WTC11 (cell line): ENCODE measurements at regions not wholly inside any gene's neighbourhood (a gene's known extent, or its start where the extent isn't known, plus 50 kb on each side); places are given as distances from the start of the nearest gene placed in this dataset.

Experiments
- ATAC-seq: fragments of 200-7000 bp; cut with Tn5 transposase; 2 replicates; pipeline ENCODE4 v1.10.0; 2021; ENCODE audit warnings: mild to moderate bottlenecking, moderate library complexity
- CTCF ChIA-PET: fragments of 300-600 bp; sonication (Branson Sonifier 250); formaldehyde crosslinking; loops from one replicate; lab custom pipeline; 2021; ENCODE audit warnings: antibody characterized with exemption; lab: Charles Lee
- POLR2A ChIA-PET: fragments of 350-600 bp; sonication (Branson Sonifier 250); formaldehyde crosslinking; loops from one replicate; lab custom pipeline; 2021; ENCODE audit warnings: antibody characterized with exemption; lab: Charles Lee
- DNase-seq: peaks from one replicate; pipeline ENCODE4 v3.0.0; 2021; ENCODE audit warnings: low spot score
- H3K27ac Mint-ChIP-seq: 2 replicates; pipeline ENCODE4 v1.8.0; 2021; ENCODE audit warnings: mixed read lengths
- H3K27me3 Mint-ChIP-seq: 2 replicates; pipeline ENCODE4 v1.8.0; 2021; ENCODE audit warnings: low read depth, mild to moderate bottlenecking, moderate library complexity, mixed read lengths
- H3K36me3 Mint-ChIP-seq: 2 replicates; pipeline ENCODE4 v1.8.0; 2021; ENCODE audit warnings: mixed read lengths
- H3K4me1 Mint-ChIP-seq: 2 replicates; pipeline ENCODE4 v1.8.0; 2022; ENCODE audit warnings: mixed read lengths
- H3K4me3 Mint-ChIP-seq: 2 replicates; pipeline ENCODE4 v1.8.0; 2021; ENCODE audit warnings: mild to moderate bottlenecking, moderate library complexity, mixed read lengths
- H3K9me3 Mint-ChIP-seq: 2 replicates; pipeline ENCODE4 v1.8.0; 2021; ENCODE audit warnings: mixed read lengths
- CDX4 ChIP-seq: fragments of 250-450 bp; sonication (Bioruptor Pico); IDR thresholded peaks from 2 replicates; pipeline ENCODE4 v1.9.0; 2021; ENCODE audit warnings: moderate library complexity, mild to moderate bottlenecking, inconsistent platforms, borderline replicate concordance
- ETV6 ChIP-seq: sonication (generic); formaldehyde crosslinking; IDR thresholded peaks from 2 replicates; pipeline ENCODE4 v1.8.1; 2022; ENCODE audit warnings: mild to moderate bottlenecking, missing genetic modification reagents
- MAX ChIP-seq: sonication (generic); formaldehyde crosslinking; IDR thresholded peaks from 2 replicates; pipeline ENCODE4 v1.8.0; 2022; ENCODE audit warnings: mild to moderate bottlenecking, missing genetic modification reagents
- MXD4 ChIP-seq: fragments of 250-450 bp; sonication (Bioruptor Pico); IDR thresholded peaks from 2 replicates; pipeline ENCODE4 v1.8.0; 2021; ENCODE audit warnings: mild to moderate bottlenecking, moderate library complexity, borderline replicate concordance
- NFYB ChIP-seq: sonication (generic); formaldehyde crosslinking; conservative IDR thresholded peaks from 2 replicates; pipeline ENCODE4 v1.8.0; 2022; ENCODE audit warnings: low read depth, missing genetic modification reagents
- NR3C1 ChIP-seq: sonication (generic); formaldehyde crosslinking; conservative IDR thresholded peaks from 2 replicates; pipeline ENCODE4 v1.8.1; 2023; ENCODE audit warnings: low read depth, mild to moderate bottlenecking, missing genetic modification reagents
- SP1 ChIP-seq: sonication (generic); formaldehyde crosslinking; conservative IDR thresholded peaks from 2 replicates; pipeline ENCODE4 v1.8.1; 2022; ENCODE audit warnings: missing genetic modification reagents
- TEAD1 ChIP-seq: sonication (generic); formaldehyde crosslinking; IDR thresholded peaks from 2 replicates; pipeline ENCODE4 v1.8.0; 2022; ENCODE audit warnings: mild to moderate bottlenecking, missing genetic modification reagents
- ZBTB21 ChIP-seq: sonication (generic); formaldehyde crosslinking; IDR thresholded peaks from 2 replicates; pipeline ENCODE4 v1.8.1; 2023; ENCODE audit warnings: mild to moderate bottlenecking, missing genetic modification reagents, borderline replicate concordance
- ZNF532 ChIP-seq: fragments of 250-450 bp; sonication (Bioruptor Pico); IDR thresholded peaks from 2 replicates; pipeline ENCODE4 v1.9.0; 2021; ENCODE audit warnings: mild to moderate bottlenecking, borderline replicate concordance
- TF ChIP-seq, protein P1 (sequence below): fragments of 250-450 bp; sonication (Bioruptor Pico); IDR thresholded peaks from 2 replicates; pipeline ENCODE4 v1.8.0; 2021; ENCODE audit warnings: mild to moderate bottlenecking
- TF ChIP-seq, protein P2 (sequence below): sonication (generic); formaldehyde crosslinking; IDR thresholded peaks from 2 replicates; pipeline ENCODE4 v1.8.0; 2023; ENCODE audit warnings: missing genetic modification reagents, mild to moderate bottlenecking, borderline replicate concordance
- TF ChIP-seq, protein P3 (sequence below): fragments of 200-600 bp; IDR thresholded peaks from 2 replicates; pipeline ENCODE4 v1.8.0; 2022; ENCODE audit warnings: antibody characterized with exemption
- TF ChIP-seq, protein P4 (sequence below): fragments of 250-450 bp; sonication (Bioruptor Pico); IDR thresholded peaks from 2 replicates; pipeline ENCODE4 v2.1.2; 2022; ENCODE audit warnings: mild to moderate bottlenecking, moderate library complexity
- TF ChIP-seq, protein P5 (sequence below): sonication (generic); formaldehyde crosslinking; IDR thresholded peaks from 2 replicates; pipeline ENCODE4 v1.8.1; 2023; ENCODE audit warnings: mild to moderate bottlenecking, missing genetic modification reagents, borderline replicate concordance

DNA sequence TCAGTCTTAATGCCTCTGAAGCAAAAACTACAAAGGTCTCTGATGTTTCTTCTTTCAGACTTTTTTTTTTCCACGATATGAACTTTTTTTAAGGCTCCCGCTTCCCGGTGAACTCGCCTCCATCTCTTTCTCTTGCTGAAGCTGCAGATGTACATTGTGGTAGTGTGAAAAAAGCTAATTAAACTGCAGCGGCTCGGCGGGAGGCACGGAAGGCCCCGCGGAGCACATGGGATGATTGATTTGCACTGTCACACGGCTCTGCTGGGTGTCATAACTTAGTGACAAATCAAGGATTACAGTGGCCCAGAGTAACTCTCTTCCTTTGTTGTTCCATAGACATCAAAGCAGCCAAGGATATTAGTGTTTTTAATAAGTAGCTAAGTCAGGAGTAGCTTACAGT is 196.3 kb downstream of the AXIN2 start (continued):
- no peak for TF ChIP-seq ETV6 (CRISPR knock-in tag)
- TF ChIP-seq, protein P1, sequence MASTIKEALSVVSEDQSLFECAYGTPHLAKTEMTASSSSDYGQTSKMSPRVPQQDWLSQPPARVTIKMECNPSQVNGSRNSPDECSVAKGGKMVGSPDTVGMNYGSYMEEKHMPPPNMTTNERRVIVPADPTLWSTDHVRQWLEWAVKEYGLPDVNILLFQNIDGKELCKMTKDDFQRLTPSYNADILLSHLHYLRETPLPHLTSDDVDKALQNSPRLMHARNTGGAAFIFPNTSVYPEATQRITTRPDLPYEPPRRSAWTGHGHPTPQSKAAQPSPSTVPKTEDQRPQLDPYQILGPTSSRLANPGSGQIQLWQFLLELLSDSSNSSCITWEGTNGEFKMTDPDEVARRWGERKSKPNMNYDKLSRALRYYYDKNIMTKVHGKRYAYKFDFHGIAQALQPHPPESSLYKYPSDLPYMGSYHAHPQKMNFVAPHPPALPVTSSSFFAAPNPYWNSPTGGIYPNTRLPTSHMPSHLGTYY (CRISPR knock-in tag) = no peak
- TF ChIP-seq, protein P2, sequence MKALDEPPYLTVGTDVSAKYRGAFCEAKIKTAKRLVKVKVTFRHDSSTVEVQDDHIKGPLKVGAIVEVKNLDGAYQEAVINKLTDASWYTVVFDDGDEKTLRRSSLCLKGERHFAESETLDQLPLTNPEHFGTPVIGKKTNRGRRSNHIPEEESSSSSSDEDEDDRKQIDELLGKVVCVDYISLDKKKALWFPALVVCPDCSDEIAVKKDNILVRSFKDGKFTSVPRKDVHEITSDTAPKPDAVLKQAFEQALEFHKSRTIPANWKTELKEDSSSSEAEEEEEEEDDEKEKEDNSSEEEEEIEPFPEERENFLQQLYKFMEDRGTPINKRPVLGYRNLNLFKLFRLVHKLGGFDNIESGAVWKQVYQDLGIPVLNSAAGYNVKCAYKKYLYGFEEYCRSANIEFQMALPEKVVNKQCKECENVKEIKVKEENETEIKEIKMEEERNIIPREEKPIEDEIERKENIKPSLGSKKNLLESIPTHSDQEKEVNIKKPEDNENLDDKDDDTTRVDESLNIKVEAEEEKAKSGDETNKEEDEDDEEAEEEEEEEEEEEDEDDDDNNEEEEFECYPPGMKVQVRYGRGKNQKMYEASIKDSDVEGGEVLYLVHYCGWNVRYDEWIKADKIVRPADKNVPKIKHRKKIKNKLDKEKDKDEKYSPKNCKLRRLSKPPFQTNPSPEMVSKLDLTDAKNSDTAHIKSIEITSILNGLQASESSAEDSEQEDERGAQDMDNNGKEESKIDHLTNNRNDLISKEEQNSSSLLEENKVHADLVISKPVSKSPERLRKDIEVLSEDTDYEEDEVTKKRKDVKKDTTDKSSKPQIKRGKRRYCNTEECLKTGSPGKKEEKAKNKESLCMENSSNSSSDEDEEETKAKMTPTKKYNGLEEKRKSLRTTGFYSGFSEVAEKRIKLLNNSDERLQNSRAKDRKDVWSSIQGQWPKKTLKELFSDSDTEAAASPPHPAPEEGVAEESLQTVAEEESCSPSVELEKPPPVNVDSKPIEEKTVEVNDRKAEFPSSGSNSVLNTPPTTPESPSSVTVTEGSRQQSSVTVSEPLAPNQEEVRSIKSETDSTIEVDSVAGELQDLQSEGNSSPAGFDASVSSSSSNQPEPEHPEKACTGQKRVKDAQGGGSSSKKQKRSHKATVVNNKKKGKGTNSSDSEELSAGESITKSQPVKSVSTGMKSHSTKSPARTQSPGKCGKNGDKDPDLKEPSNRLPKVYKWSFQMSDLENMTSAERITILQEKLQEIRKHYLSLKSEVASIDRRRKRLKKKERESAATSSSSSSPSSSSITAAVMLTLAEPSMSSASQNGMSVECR (CRISPR knock-in tag) = no peak
- TF ChIP-seq ZNF532 (CRISPR knock-in tag) = no peak
- TF ChIP-seq, protein P3, sequence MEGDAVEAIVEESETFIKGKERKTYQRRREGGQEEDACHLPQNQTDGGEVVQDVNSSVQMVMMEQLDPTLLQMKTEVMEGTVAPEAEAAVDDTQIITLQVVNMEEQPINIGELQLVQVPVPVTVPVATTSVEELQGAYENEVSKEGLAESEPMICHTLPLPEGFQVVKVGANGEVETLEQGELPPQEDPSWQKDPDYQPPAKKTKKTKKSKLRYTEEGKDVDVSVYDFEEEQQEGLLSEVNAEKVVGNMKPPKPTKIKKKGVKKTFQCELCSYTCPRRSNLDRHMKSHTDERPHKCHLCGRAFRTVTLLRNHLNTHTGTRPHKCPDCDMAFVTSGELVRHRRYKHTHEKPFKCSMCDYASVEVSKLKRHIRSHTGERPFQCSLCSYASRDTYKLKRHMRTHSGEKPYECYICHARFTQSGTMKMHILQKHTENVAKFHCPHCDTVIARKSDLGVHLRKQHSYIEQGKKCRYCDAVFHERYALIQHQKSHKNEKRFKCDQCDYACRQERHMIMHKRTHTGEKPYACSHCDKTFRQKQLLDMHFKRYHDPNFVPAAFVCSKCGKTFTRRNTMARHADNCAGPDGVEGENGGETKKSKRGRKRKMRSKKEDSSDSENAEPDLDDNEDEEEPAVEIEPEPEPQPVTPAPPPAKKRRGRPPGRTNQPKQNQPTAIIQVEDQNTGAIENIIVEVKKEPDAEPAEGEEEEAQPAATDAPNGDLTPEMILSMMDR = no peak

DNA sequence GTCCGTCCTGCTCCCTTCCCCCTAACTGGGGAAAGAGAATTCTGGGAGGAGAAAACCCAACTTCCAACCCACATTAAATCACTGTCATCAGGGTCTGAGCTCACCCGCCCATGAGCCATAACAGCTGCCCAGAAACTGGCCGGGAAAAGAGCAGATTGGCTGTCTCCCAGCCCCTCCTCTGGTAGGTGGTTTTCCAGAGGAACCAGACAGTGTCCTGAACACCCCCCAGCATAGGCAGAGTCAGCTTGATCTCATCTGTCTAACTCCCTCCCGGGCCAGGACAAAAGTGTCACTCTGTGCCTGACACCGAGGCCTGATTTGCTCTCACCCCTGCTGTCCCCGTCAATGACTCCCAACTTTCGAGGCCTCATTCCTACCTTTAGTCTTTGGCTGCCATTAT is 197.0 kb downstream of the AXIN2 start:
- DNase-seq = no peak
- ChIA-PET POLR2A (no interaction called here), CTCF (no interaction called here)
- no peak for ATAC-seq
- Mint-ChIP-seq H3K9me3 (peaks cover 10% of the 10 kb centered on the region; the same call in 1 of the 2 replicates), H3K27ac (no peak overlapping the region), H3K4me1 (0 out of 2 replicates have a peak, but pooled peaks cover 2% of the 10 kb centered on the region), H3K27me3 (no peaks in the 10 kb centered on the region; the same call in 1 of the 2 replicates), H3K4me3 (no peak overlapping the region), H3K36me3 (no peaks in the 10 kb centered on the region)
- TF ChIP-seq NFYB (CRISPR knock-in tag) (no peak), ZBTB21 (no peak), NR3C1 (CRISPR knock-in tag) (no peak), CDX4 (CRISPR knock-in tag) (no peak), SP1 (CRISPR knock-in tag) (no peak), TEAD1 (CRISPR knock-in tag) (no peak), MAX (no peak), MXD4 (CRISPR knock-in tag) (no peak)
- TF ChIP-seq, protein P4, sequence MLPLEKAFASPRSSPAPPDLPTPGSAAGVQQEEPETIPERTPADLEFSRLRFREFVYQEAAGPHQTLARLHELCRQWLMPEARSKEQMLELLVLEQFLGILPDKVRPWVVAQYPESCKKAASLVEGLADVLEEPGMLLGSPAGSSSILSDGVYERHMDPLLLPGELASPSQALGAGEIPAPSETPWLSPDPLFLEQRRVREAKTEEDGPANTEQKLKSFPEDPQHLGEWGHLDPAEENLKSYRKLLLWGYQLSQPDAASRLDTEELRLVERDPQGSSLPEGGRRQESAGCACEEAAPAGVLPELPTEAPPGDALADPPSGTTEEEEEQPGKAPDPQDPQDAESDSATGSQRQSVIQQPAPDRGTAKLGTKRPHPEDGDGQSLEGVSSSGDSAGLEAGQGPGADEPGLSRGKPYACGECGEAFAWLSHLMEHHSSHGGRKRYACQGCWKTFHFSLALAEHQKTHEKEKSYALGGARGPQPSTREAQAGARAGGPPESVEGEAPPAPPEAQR = no peak
- TF ChIP-seq, protein P5, sequence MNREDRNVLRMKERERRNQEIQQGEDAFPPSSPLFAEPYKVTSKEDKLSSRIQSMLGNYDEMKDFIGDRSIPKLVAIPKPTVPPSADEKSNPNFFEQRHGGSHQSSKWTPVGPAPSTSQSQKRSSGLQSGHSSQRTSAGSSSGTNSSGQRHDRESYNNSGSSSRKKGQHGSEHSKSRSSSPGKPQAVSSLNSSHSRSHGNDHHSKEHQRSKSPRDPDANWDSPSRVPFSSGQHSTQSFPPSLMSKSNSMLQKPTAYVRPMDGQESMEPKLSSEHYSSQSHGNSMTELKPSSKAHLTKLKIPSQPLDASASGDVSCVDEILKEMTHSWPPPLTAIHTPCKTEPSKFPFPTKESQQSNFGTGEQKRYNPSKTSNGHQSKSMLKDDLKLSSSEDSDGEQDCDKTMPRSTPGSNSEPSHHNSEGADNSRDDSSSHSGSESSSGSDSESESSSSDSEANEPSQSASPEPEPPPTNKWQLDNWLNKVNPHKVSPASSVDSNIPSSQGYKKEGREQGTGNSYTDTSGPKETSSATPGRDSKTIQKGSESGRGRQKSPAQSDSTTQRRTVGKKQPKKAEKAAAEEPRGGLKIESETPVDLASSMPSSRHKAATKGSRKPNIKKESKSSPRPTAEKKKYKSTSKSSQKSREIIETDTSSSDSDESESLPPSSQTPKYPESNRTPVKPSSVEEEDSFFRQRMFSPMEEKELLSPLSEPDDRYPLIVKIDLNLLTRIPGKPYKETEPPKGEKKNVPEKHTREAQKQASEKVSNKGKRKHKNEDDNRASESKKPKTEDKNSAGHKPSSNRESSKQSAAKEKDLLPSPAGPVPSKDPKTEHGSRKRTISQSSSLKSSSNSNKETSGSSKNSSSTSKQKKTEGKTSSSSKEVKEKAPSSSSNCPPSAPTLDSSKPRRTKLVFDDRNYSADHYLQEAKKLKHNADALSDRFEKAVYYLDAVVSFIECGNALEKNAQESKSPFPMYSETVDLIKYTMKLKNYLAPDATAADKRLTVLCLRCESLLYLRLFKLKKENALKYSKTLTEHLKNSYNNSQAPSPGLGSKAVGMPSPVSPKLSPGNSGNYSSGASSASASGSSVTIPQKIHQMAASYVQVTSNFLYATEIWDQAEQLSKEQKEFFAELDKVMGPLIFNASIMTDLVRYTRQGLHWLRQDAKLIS (CRISPR knock-in tag) = no peak
